ENCODE measurements at regions not wholly inside any gene's neighbourhood (a gene's known extent, or its start where the extent isn't known, plus 50 kb on each side); places are given as distances from the start of the nearest gene placed in this dataset.
A peak's percentile ranks its signal among the peaks of the same experiment; 100 is the strongest.

- DNase-seq: peak; percentile 16
Measured at GRCh38 chr7:371779-372545, 82.0 kb downstream of the FOXL3 start.

GRCh38 chr7:372546-372931, 82.6 kb downstream of the FOXL3 start:
- DNase-seq: no peak

- peak; percentile 52 for DNase-seq
Measured at GRCh38 chr7:372932-373791, 83.2 kb downstream of the FOXL3 start.

DNA sequence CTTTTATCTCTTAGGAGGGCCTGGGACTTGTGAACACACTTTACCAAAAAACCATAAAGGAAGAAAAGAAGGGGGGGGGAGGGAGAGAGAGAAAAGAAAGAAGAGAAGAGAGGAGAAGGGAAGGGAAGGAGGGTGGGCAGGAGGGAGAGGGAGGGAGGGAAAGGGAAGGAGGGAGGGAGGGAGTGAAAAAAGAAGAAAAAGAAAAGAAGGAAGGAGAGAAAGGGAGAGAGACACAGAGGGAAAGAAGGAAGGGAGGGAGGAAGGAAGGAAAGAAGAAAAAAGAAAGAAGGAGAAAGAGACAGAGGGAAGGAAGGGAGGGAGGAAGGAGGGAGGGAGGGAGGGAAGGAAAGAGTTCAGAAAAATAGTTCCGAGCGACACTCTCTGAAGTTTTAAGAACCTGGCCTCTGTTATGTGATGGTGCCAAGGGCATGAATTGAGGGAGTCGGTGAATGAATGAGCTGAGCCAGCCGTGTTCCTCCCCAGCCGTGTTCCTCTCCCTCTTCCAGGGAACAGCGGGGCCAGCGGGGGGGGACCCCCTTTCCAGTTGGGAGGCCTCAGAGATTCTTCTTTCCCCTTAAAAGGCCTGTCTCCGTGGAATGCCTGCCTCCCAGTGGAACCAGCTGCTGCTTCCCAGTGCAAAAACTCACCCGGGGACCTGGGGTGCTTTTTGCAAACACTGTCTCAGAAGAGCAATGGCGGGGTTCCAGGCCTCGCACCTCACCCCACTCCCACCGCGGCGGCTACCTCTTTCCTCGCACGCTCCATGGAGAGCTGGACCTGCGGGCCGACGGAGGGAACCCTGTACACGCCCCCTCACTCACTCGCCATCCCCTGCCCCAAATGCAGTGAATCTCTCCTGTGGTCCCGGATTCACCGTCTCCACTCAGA, 84.1 kb downstream of the FOXL3 start:
- peak; percentile 23 for DNase-seq

- DNase-seq: no peak
Measured at GRCh38 chr7:374706-375311, 84.8 kb downstream of the FOXL3 start.

- DNase-seq: peak; percentile 14
Measured at GRCh38 chr7:375321-375831, 85.4 kb downstream of the FOXL3 start.

DNA sequence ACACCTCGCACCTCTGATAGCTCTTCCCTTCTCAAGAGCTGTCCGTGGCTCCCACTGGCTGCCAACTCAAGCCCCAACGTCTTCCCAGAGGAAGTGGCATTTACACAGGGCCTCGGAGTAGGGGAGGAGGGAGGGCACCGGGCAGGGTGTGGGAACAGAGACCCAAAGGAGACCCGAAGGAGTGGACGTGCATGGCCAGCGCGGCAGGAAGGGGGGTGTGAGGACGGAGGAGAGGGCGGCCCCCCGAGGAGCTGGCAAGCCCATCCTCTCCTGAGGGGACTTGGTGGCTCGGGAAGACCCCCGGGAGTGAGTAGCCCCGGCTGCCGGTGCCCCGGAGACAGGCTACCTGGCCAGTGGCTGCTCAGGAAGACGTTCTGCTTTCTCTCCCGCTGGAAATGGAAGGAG, 85.9 kb downstream of the FOXL3 start:
- DNase-seq: no peak

DNA sequence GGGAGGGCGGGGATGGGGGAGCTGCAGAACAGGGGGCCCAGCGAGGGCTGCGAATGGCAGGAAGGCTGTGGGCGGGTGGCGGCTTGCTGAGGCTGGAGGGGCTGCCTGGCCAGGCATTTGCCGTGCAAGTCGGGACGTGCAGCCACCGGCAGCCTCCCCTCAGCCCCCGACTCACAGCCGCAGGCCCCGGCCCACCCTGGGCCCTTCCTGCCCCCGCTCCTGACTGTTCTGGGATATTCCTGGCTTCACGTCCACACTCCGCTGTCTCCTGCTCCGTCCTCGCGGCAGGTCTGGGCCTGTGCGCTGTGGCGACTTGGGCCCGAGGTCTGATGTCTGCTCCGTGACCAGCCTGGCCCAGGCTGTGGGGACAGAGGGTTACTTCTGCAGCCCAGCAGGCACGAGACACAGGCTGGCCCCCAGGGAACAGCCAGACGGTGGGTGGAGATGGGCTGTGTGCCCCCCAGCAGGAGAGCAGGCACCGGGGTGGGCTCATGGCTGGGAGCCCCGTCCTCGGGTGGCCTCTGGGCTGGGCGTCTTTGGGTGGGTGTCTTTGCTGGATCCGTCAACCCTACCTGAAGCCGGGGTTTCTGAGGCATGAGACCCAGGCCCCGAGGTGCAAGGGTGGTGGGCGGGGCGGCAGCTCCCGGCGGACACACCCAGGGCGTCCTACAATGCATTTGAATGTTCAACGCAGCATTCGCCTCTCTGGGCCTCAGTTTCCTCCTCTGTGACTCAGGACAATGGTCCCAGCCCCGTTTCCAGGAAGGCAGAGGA, 86.5 kb downstream of the FOXL3 start:
- DNase-seq: peak; percentile 35

DNA sequence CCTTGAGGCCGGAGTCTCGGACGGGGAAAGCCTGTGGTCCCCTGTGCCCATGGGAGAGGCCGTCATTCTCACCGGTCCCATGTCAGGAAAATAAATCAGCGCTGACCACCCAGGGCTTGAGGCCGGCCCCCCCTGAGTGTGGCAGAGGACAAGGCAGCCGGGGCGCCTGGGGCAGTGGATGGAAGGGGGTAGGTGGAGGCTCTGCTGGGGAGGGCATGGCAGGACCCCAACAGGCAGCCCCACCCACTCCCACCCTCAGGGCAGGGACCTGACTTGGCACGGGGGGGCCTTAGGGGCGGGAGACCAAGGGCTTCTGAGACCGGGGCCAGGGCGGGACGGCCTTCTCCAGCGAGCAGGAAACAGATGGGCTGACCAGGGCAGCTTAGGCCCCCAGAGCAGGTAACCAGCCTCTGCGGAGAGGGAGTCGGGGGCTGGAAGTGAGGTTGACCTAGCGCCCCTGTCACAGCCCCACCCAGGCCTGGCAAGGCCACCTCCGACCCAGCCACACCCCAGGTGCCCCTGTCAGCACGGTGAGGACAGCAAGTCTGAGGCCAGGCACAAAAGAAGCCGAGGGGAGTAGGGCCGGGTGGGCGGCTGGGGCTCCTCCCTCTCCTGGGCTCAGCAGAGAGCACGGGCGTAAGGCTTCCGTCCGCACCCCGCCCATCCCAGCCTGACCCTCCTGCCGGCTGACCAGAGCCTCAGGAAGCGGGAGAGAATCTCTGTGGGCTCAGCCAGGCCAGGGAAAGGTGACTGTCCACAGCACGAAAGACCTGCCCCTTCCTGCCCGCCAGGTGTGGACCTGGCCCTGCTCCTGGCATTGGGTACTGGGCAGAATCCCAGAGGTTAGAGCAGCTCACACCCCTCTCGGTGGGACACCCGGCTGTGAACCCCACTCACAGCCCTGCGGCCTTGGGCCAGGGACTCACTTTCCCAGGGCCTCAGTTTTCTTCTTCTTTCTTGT, 87.4 kb downstream of the FOXL3 start:
- peak; percentile 20 for DNase-seq

DNA sequence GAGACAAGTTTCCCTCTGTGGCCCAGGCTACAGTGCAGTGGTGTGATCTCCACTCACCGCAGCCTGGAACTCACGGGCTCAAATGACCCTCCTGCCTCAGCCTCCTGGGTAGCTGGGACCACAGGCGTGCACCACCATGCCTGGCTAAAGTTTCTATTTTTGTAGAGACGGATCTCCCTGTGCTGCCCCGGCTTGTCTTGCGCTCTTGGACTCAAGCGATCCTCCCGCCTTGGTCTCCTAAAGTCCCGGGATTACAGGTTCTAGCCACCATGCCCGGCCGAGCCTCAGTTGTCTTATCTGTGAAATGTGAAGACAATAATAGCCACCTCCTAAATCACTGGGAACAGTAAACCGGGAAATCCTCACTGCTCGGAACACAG, 88.1 kb downstream of the FOXL3 start:
- peak; percentile 13 for DNase-seq

GRCh38 chr7:378551-379455, 88.8 kb downstream of the FOXL3 start:
- peak; percentile 30 for DNase-seq

DNA sequence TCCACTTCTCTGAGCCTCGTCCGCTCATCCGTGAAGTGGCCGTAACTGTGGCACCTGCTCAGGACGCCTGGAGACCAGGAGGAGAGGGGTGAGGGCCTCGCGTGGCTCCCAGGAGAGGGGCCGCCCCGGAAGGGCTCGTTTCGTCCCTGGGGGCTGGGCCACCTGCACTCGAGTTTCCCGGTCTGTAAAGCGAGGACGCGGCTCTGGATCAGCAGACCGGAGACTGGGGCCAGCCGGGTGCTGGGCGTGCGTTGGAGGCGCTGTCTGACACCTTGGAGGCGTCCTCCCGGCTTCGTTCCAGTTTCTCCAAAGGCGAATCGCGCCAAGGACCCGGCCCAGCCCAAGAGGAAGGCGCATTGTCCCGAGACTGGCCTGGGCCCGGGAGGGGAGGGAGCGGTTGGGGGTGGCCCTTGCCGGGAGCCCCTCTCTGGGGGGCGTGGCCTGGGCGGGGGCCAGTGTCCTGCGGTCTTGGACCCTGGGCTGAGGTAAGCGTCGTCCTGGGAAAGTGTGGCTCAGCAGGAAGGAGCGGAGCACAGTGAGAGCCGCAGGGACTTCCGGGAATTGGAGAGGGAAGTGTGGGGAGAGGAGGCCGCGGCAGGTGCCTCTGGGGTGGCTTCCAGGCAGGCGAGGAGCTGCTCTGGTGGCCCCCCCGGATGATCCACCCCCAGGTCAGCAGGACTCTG, 89.6 kb downstream of the FOXL3 start:
- DNase-seq: peak; percentile 51

GRCh38 chr7:380139-380485, 90.1 kb downstream of the FOXL3 start:
- no peak for DNase-seq

GRCh38 chr7:380711-381210, 90.8 kb downstream of the FOXL3 start:
- peak; percentile 16 for DNase-seq

- DNase-seq: peak; percentile 21
Measured at GRCh38 chr7:381211-382042, 91.5 kb downstream of the FOXL3 start.

- DNase-seq: peak; percentile 14
Measured at GRCh38 chr7:382043-382400, 92.1 kb downstream of the FOXL3 start.

DNA sequence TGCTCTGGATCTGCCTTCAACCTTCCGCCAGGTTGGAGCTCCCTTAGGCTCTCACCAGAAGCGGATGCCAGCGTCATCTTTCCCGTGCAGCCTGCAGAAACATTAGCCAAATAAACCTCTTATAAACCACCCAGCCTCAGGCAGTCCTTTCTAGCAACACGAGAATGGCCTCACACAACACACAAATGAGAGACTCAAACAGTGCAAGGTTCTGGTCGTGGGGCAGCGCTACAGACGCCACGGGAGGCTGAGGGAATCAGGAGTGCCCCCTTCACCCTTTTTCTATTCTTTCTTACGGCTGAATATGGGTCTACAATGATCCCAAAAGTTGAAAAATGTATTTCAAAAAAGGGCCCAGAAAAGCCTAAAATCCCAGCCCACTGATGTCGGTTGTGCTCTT, 96.4 kb downstream of the FOXL3 start:
- DNase-seq: no peak
